ENCODE measurements at regions not wholly inside any gene's neighbourhood (a gene's known extent, or its start where the extent isn't known, plus 50 kb on each side); places are given as distances from the start of the nearest gene placed in this dataset.

GRCh38 chrX:94524867-94525266 is 850.9 kb downstream of the FAM133A start:
- Histone ChIP-seq H4K20me1 (no peaks in the 10 kb centered on the region), H3K4me3 (no peak overlapping the region), H3K4me2 (no peak overlapping the region), H3K9ac (no peak overlapping the region), H3K27me3 (peaks cover 31% of the 10 kb centered on the region; the same call in 1 of the 2 replicates), H3K4me1 (no peaks in the 10 kb centered on the region), H3K36me3 (no peaks in the 10 kb centered on the region), H3K27ac (no peak overlapping the region), H3K9me3 (peaks cover 14% of the 10 kb centered on the region; the same call in 1 of the 2 replicates)
- no peak for TF ChIP-seq Cebpa-rat (IDR thresholded peaks at IDR 0.05)

GRCh38 chrX:94545722-94546121 is 871.7 kb downstream of the FAM133A start:
- TF ChIP-seq Cebpa-rat (IDR thresholded peaks at IDR 0.05), result no peak

GRCh38 chrX:94551831-94552230 is 877.8 kb downstream of the FAM133A start:
- peaks cover 7% of the 10 kb centered on the region for H3K9me3 ChIP-seq
- H3K4me3 ChIP-seq, result no peak overlapping the region
- no peak overlapping the region for H3K4me2 ChIP-seq
- H3K27me3 ChIP-seq, result peaks cover 67% of the 10 kb centered on the region
- no peaks in the 10 kb centered on the region for H3K4me1 ChIP-seq
- H4K20me1 ChIP-seq, result no peaks in the 10 kb centered on the region; the same call in 1 of the 2 replicates
- no peak overlapping the region for H3K9ac ChIP-seq
- H3K36me3 ChIP-seq, result no peaks in the 10 kb centered on the region
- TF ChIP-seq Cebpa-rat (IDR thresholded peaks at IDR 0.05), result no peak
- H3K27ac ChIP-seq, result no peak overlapping the region

More at GRCh38 chrX:94545722-94546121, 871.7 kb downstream of the FAM133A start:
- Histone ChIP-seq H3K4me2 (no peak overlapping the region), H3K9ac (no peak overlapping the region), H4K20me1 (no peaks in the 10 kb centered on the region; the same call in 1 of the 2 replicates), H3K27me3 (peaks cover 65% of the 10 kb centered on the region), H3K9me3 (peaks cover 4% of the 10 kb centered on the region; the same call in 1 of the 2 replicates), H3K27ac (no peak overlapping the region), H3K4me3 (no peak overlapping the region), H3K36me3 (no peaks in the 10 kb centered on the region), H3K4me1 (no peaks in the 10 kb centered on the region)

- H3K27ac ChIP-seq, result no peak overlapping the region
- peaks cover 44% of the 10 kb centered on the region for H3K27me3 ChIP-seq
- H4K20me1 ChIP-seq, result no peaks in the 10 kb centered on the region
- no peak overlapping the region for H3K9ac ChIP-seq
- no peak for TF ChIP-seq Cebpa-rat (IDR thresholded peaks at IDR 0.05)
- H3K4me1 ChIP-seq, result no peaks in the 10 kb centered on the region
- H3K9me3 ChIP-seq, result peaks cover 12% of the 10 kb centered on the region
- no peaks in the 10 kb centered on the region for H3K36me3 ChIP-seq
- H3K4me3 ChIP-seq, result no peak overlapping the region
- no peak overlapping the region for H3K4me2 ChIP-seq
These were observed 886.9 kb downstream of the FAM133A start for GRCh38 chrX:94560930-94561329.

- H3K4me2 ChIP-seq, result no peak overlapping the region
- no peaks in the 10 kb centered on the region for H3K9me3 ChIP-seq
- no peak overlapping the region for H3K4me3 ChIP-seq
- no peak overlapping the region for H3K9ac ChIP-seq
- no peaks in the 10 kb centered on the region for H3K4me1 ChIP-seq
- no peak for TF ChIP-seq Cebpa-rat (IDR thresholded peaks at IDR 0.05)
- no peak overlapping the region for H3K27ac ChIP-seq
- H4K20me1 ChIP-seq, result no peaks in the 10 kb centered on the region; the same call in 1 of the 2 replicates
- H3K27me3 ChIP-seq, result peaks cover 46% of the 10 kb centered on the region
- H3K36me3 ChIP-seq, result no peaks in the 10 kb centered on the region
These were observed 902.5 kb downstream of the FAM133A start for GRCh38 chrX:94576367-94577004.

- Histone ChIP-seq H3K27me3 (peaks cover 24% of the 10 kb centered on the region), H3K9ac (no peak overlapping the region), H3K36me3 (no peaks in the 10 kb centered on the region), H4K20me1 (no peaks in the 10 kb centered on the region), H3K9me3 (no peaks in the 10 kb centered on the region), H3K4me2 (no peak overlapping the region), H3K4me3 (no peak overlapping the region), H3K4me1 (no peaks in the 10 kb centered on the region), H3K27ac (no peak overlapping the region)
- TF ChIP-seq Cebpa-rat (IDR thresholded peaks at IDR 0.05), result no peak
These were observed 926.1 kb downstream of the FAM133A start for GRCh38 chrX:94600077-94600476.

GRCh38 chrX:94612140-94612539 is 938.1 kb downstream of the FAM133A start:
- Histone ChIP-seq H3K27ac (no peak overlapping the region), H3K9me3 (peaks cover 6% of the 10 kb centered on the region; the same call in 1 of the 2 replicates), H3K9ac (no peak overlapping the region), H4K20me1 (no peaks in the 10 kb centered on the region; the same call in 1 of the 2 replicates), H3K27me3 (peaks cover 50% of the 10 kb centered on the region), H3K4me2 (no peak overlapping the region), H3K36me3 (no peaks in the 10 kb centered on the region), H3K4me1 (no peaks in the 10 kb centered on the region), H3K4me3 (no peak overlapping the region)
- no peak for TF ChIP-seq Cebpa-rat (IDR thresholded peaks at IDR 0.05)

GRCh38 chrX:94633237-94633636 is 959.2 kb downstream of the FAM133A start:
- H4K20me1 ChIP-seq, result no peaks in the 10 kb centered on the region
- H3K4me1 ChIP-seq, result no peaks in the 10 kb centered on the region
- no peak for TF ChIP-seq Cebpa-rat (IDR thresholded peaks at IDR 0.05)
- no peak overlapping the region for H3K4me2 ChIP-seq
- H3K4me3 ChIP-seq, result no peak overlapping the region
- no peaks in the 10 kb centered on the region for H3K36me3 ChIP-seq
- H3K9ac ChIP-seq, result no peak overlapping the region
- peaks cover 33% of the 10 kb centered on the region for H3K9me3 ChIP-seq
- peaks cover 13% of the 10 kb centered on the region; the same call in 1 of the 2 replicates for H3K27me3 ChIP-seq
- no peak overlapping the region for H3K27ac ChIP-seq

- Histone ChIP-seq H3K9ac (no peak overlapping the region), H3K4me3 (no peak overlapping the region), H3K27ac (no peak overlapping the region), H3K4me1 (no peaks in the 10 kb centered on the region), H3K36me3 (no peaks in the 10 kb centered on the region), H3K9me3 (peaks cover 40% of the 10 kb centered on the region), H4K20me1 (no peaks in the 10 kb centered on the region), H3K27me3 (peaks cover 18% of the 10 kb centered on the region), H3K4me2 (no peak overlapping the region)
- no peak for TF ChIP-seq Cebpa-rat (IDR thresholded peaks at IDR 0.05)
These were observed 961.0 kb downstream of the FAM133A start for GRCh38 chrX:94635003-94635402.

- H3K4me1 ChIP-seq, result no peaks in the 10 kb centered on the region
- H3K9ac ChIP-seq, result no peak overlapping the region
- H4K20me1 ChIP-seq, result no peaks in the 10 kb centered on the region
- H3K27me3 ChIP-seq, result peaks cover 40% of the 10 kb centered on the region
- no peak for TF ChIP-seq Cebpa-rat (IDR thresholded peaks at IDR 0.05)
- no peaks in the 10 kb centered on the region for H3K9me3 ChIP-seq
- H3K4me2 ChIP-seq, result no peak overlapping the region
- H3K4me3 ChIP-seq, result no peak overlapping the region
- no peak overlapping the region for H3K27ac ChIP-seq
- no peaks in the 10 kb centered on the region for H3K36me3 ChIP-seq
These were observed 971.7 kb downstream of the FAM133A start for GRCh38 chrX:94645726-94646125.

All from BLaER1 (cell line).